ENCODE measurements at regions not wholly inside any gene's neighbourhood (a gene's known extent, or its start where the extent isn't known, plus 50 kb on each side); places are given as distances from the start of the nearest gene placed in this dataset.

DNA sequence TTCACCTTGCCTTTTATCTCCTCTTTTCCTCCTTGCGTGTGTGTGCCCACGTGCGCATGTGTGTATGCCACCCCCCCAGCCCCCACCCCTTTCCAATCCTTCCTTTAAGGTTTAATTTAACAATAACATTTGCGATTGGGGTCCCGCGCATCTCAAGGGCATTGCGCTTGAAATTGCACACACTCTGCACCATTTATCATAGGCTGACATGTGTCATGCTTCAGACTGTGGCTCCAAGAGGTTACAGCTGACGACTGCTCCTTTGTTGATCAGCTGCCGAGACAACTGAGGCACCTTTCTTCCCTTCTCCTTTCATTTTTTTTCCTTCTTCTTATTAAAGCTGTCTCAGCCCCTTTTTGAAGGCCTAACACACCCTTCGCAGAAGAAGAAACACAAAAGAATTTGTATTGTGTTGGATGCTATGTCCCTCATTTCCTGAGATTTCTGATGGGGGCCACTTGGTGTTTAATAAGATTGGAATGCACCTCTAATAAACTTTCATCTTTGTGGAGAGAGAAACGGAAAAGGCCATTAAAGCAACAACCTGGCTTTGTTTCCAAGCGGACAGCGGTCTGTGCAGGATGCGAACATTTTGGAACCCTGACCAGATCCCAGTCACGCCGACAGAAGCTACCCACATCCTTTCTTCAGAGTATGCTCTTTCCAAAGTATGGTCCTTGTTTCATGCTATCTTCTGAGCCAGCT, 470.1 kb downstream of the MCTP2 start:
- H4K20me1 ChIP-seq: no peaks in the 10 kb centered on the region
- no peaks in the 10 kb centered on the region for H3K27me3 ChIP-seq
- H3K36me3 ChIP-seq: no peaks in the 10 kb centered on the region
- H3K4me2 ChIP-seq: no peak overlapping the region
- H3K9me3 ChIP-seq: no peaks in the 10 kb centered on the region
- H3K27ac ChIP-seq: no peak overlapping the region
- no peak for TF ChIP-seq Cebpa-rat (IDR thresholded peaks at IDR 0.05)
- H3K4me3 ChIP-seq: no peak overlapping the region
- H3K9ac ChIP-seq: no peak overlapping the region
- no peaks in the 10 kb centered on the region for H3K4me1 ChIP-seq

DNA sequence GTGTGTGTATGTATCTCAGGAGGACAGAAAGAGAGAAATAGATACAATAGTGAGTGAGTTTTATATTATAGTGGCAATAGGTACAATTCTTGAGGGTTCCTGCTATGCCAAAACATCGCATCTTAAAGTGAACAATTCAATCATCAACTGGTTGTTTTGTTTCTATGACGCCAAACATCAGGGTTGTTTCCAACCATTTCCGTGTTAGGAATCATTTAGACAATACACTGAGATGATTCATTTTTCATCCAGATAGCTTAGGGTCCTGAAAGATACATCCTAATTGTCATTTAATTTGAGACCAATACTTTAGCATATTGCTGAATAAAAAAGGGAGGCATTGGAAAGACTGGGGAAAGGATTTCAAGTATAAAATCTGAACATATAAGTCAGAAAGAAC, 472.2 kb downstream of the MCTP2 start:
- Histone ChIP-seq H3K4me3 (no peak overlapping the region), H3K9ac (no peak overlapping the region), H3K27me3 (no peaks in the 10 kb centered on the region), H3K36me3 (no peaks in the 10 kb centered on the region), H3K27ac (no peak overlapping the region), H4K20me1 (no peaks in the 10 kb centered on the region), H3K4me2 (no peak overlapping the region), H3K4me1 (no peaks in the 10 kb centered on the region), H3K9me3 (no peaks in the 10 kb centered on the region)
- no peak for TF ChIP-seq Cebpa-rat (IDR thresholded peaks at IDR 0.05)

DNA sequence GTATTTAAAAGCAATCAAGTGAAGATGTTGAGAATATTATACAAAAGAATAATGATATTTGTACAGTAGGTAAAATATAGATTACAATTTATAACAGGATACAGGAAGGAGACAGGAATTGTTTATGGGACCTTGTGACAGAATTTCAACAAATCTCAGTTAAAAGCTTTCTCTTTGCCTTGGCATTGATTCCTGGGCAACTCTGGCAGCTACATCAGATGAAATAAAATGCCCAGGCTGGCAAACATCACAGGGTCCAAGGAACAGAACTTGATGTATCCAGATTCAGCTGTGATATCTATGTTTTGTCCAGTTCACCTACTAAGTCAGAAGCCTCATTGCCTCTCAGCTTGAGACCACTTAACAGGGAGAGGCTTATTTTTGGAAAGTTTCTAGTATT, 473.1 kb downstream of the MCTP2 start:
- no peak for TF ChIP-seq Cebpa-rat (IDR thresholded peaks at IDR 0.05)
- Histone ChIP-seq H3K4me2 (no peak overlapping the region), H3K27me3 (no peaks in the 10 kb centered on the region), H4K20me1 (no peaks in the 10 kb centered on the region), H3K27ac (no peak overlapping the region), H3K4me3 (no peak overlapping the region), H3K36me3 (no peaks in the 10 kb centered on the region), H3K9me3 (no peaks in the 10 kb centered on the region), H3K9ac (no peak overlapping the region), H3K4me1 (no peaks in the 10 kb centered on the region)

DNA sequence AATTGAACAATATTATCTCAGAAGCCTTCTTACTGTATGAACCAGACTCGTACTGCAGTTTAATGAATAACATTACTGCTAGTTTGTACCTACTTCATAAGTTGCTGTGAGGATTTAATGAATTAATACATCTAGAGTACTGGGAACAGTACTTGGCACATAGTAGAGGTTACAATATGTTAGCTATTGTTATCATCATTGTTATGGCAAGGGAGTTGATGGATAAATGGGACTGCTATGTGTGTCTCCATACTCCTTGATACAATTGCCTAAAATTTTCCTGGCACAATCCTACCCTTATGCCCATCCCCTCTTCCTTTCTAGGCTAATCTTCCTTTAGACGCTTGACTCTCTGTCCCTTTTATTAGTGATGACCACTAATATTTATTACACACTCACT, 473.6 kb downstream of the MCTP2 start:
- Histone ChIP-seq H4K20me1 (no peaks in the 10 kb centered on the region), H3K9me3 (no peaks in the 10 kb centered on the region), H3K4me3 (no peak overlapping the region), H3K36me3 (no peaks in the 10 kb centered on the region), H3K4me2 (no peak overlapping the region), H3K27ac (no peak overlapping the region), H3K27me3 (no peaks in the 10 kb centered on the region), H3K4me1 (no peaks in the 10 kb centered on the region), H3K9ac (no peak overlapping the region)
- no peak for TF ChIP-seq Cebpa-rat (IDR thresholded peaks at IDR 0.05)

DNA sequence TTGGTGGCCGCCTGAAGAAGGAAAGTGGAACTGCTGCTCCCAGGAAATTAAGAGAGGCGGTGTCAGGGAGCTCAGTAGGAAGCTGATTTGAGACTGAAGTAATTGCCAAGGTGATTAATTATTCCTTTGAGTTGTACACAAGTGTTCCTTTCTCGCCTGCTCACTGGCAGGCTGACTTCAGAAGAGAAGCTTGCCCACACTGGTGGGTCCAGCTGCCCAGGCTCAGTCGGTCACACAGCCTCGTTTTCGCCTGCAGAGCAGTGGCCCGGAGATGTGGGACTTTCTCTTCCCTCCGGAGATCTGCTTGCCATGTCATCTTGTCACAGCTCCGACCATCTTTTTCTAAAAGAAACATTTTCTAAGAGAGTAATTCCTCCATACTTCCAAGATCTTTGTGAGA, 478.0 kb downstream of the MCTP2 start:
- no peak for TF ChIP-seq Cebpa-rat (IDR thresholded peaks at IDR 0.05)
- H3K36me3 ChIP-seq: no peaks in the 10 kb centered on the region
- H3K4me1 ChIP-seq: no peaks in the 10 kb centered on the region
- no peak overlapping the region for H3K27ac ChIP-seq
- H3K4me3 ChIP-seq: no peak overlapping the region
- no peaks in the 10 kb centered on the region for H3K27me3 ChIP-seq
- no peak overlapping the region for H3K4me2 ChIP-seq
- H3K9me3 ChIP-seq: no peaks in the 10 kb centered on the region
- no peak overlapping the region for H3K9ac ChIP-seq
- no peaks in the 10 kb centered on the region for H4K20me1 ChIP-seq

DNA sequence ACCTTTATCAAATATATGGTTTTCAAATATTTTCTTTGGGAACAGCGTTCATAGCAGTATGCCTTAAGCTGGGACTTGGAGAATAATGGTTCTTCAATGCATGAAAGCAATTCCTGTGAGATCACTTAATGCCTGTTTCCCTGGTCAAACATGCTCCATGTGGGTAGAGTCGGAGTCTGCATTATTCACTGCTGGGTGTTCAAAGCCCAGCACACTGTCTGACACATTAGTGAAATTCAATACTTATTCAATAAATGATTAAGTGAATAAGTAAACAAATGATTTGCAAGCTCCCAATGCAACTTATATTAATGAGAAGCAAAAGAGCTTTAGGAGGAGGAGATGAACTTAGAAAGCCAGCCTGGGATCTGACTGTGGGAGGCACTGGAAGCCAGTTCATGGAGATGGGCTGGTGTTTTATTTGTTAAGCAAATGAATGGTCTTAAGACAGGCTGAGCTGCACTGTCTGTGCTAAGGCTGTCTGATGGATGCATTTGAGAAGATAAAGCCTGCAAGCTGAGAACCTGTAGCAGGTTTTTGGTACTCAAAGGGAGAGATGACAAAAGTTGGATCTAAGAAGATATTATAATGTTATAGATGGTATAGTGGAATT, 490.8 kb downstream of the MCTP2 start:
- Histone ChIP-seq H3K4me2 (no peak overlapping the region), H3K9ac (no peak overlapping the region), H3K9me3 (no peaks in the 10 kb centered on the region), H3K27ac (no peak overlapping the region), H3K4me1 (peaks cover 9% of the 10 kb centered on the region), H4K20me1 (no peaks in the 10 kb centered on the region), H3K4me3 (no peak overlapping the region), H3K36me3 (no peaks in the 10 kb centered on the region), H3K27me3 (no peaks in the 10 kb centered on the region)
- no peak for TF ChIP-seq Cebpa-rat (IDR thresholded peaks at IDR 0.05)

DNA sequence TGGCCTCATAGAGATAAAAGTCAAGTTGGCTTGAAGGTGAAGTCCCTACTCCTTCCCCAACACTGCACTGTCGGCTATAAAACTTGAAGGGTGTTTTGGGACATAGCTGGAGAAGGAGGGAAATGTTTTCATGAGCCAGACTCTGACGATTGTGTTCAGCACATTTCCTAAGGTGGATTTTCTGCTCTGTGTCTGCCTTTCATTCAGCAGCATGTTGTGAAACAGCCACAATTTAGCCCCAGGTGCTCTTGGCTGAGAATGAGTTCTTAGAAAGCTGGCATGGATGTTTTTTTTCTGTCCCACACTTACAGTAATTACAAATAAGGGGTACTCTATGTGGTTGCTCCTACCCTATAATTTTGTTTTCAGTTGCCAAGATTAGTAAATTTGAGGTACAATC, 492.4 kb downstream of the MCTP2 start:
- Histone ChIP-seq H4K20me1 (no peaks in the 10 kb centered on the region), H3K4me2 (no peak overlapping the region), H3K9me3 (no peaks in the 10 kb centered on the region), H3K4me1 (peaks cover 26% of the 10 kb centered on the region), H3K4me3 (no peak overlapping the region), H3K27ac (no peak overlapping the region), H3K27me3 (no peaks in the 10 kb centered on the region), H3K9ac (no peak overlapping the region), H3K36me3 (no peaks in the 10 kb centered on the region)
- TF ChIP-seq Cebpa-rat (IDR thresholded peaks at IDR 0.05): no peak

DNA sequence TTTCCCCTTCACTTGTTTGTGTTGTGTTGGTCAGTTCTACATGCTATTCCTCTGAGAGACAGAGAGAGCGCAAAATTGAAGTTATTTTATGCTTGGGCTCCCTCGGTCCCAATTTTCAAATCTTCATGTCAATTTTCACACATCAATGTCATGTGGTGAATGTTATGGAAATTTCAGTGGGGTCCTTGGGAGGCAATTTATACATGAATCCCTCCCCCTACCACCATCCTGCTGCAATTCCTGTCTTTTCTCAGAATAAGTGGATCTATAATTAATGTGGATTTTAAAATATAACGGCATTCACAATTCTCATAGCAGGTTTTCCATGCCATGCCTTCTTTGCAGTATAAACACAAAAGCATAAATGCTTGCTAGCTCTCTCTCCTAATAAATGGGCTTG, 499.9 kb downstream of the MCTP2 start:
- Histone ChIP-seq H3K4me2 (no peak overlapping the region), H3K36me3 (no peaks in the 10 kb centered on the region), H3K9ac (no peak overlapping the region), H3K9me3 (no peaks in the 10 kb centered on the region), H3K27ac (no peak overlapping the region), H3K4me3 (no peak overlapping the region), H3K4me1 (peaks cover 26% of the 10 kb centered on the region), H4K20me1 (no peaks in the 10 kb centered on the region), H3K27me3 (no peaks in the 10 kb centered on the region)
- no peak for TF ChIP-seq Cebpa-rat (IDR thresholded peaks at IDR 0.05)

DNA sequence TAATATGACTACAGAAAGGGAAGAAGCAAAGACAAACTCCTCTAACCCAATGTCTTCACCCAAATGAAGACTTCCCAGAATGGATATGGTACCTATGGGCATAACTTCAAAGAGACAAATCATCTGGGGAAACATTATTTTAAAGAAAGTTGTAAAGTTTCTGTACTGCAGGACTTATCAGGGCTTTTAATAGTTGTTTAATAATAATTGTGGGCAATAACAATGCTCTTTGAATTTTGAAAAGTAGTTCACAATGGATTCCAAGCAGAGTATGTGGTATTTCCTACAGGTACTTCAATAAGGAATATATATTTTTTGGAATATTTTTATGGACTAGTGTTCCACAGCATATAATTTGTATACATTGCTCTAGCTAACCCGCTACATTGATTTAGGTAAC, 503.1 kb downstream of the MCTP2 start:
- Histone ChIP-seq H4K20me1 (no peaks in the 10 kb centered on the region), H3K4me3 (no peak overlapping the region), H3K9me3 (no peaks in the 10 kb centered on the region), H3K27me3 (no peaks in the 10 kb centered on the region), H3K27ac (no peak overlapping the region), H3K4me2 (no peak overlapping the region), H3K4me1 (no peaks in the 10 kb centered on the region), H3K9ac (no peak overlapping the region), H3K36me3 (no peaks in the 10 kb centered on the region)
- no peak for TF ChIP-seq Cebpa-rat (IDR thresholded peaks at IDR 0.05)

DNA sequence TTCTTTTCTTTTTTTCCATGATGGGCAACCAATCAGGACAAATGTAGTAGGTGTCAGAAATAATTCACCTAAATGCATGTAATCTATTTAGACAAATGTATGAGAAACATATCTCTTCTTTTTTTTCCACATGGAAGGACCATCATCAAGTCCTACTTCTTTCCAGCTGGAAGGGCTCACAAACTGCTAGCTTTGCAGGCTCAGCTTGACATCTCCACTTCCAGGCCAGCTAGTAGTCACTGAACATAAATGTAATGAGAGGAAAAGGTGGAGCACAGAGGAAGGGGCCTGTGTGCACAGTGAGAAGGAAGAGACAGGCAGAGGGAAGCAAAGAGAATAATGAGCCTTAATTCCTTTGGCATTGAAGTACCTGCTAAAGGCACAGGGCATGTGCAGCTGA, 504.9 kb downstream of the MCTP2 start:
- TF ChIP-seq Cebpa-rat (IDR thresholded peaks at IDR 0.05): no peak
- no peaks in the 10 kb centered on the region for H3K9me3 ChIP-seq
- no peaks in the 10 kb centered on the region for H3K27me3 ChIP-seq
- H3K4me2 ChIP-seq: no peak overlapping the region
- H3K36me3 ChIP-seq: no peaks in the 10 kb centered on the region
- no peaks in the 10 kb centered on the region for H3K4me1 ChIP-seq
- no peak overlapping the region for H3K27ac ChIP-seq
- no peak overlapping the region for H3K4me3 ChIP-seq
- H4K20me1 ChIP-seq: no peaks in the 10 kb centered on the region
- H3K9ac ChIP-seq: no peak overlapping the region

DNA sequence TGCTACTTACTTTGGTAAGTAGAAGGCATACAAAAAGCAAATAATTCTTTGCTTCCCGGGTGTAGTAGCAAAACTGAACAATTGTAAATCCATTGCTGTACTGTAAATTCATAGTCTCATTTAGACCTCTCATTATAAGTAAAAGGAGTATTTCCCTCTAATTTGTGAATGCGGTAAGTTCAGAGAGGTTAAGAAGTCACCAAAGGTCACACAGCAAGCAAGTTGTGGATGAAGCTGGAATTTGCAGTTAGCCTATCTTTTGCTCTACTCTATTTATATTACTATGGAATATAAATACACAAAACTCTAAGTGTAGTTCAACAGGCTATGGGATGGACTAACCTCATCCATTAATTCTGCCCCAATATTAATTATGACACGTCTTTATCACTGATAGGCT, 508.3 kb downstream of the MCTP2 start:
- Histone ChIP-seq H3K9ac (no peak overlapping the region), H3K27me3 (no peaks in the 10 kb centered on the region), H3K27ac (no peak overlapping the region), H3K36me3 (no peaks in the 10 kb centered on the region), H3K9me3 (no peaks in the 10 kb centered on the region), H3K4me2 (no peak overlapping the region), H3K4me3 (no peak overlapping the region), H3K4me1 (no peaks in the 10 kb centered on the region), H4K20me1 (no peaks in the 10 kb centered on the region)
- no peak for TF ChIP-seq Cebpa-rat (IDR thresholded peaks at IDR 0.05)

Measured in BLaER1 (cell line).